MG63 (cell line): ENCODE measurements at regions not wholly inside any gene's neighbourhood (a gene's known extent, or its start where the extent isn't known, plus 50 kb on each side); places are given as distances from the start of the nearest gene placed in this dataset.
"Not testable (repeated sequence)": the region's sequence is repeated elsewhere in the genome, so short reads cannot be mapped to it uniquely, and the experiment has no call there.

Experiments used
- DNase-seq: peaks from one replicate; pipeline ENCODE4 v3.0.0-alpha.2; 2020
- H3K27me3 ChIP-seq: fragments of 250-450 bp; sonication (Bioruptor Pico); 2 replicates; pipeline ENCODE4 v1.5.1; 2020; ENCODE audit warnings: mild to moderate bottlenecking, moderate library complexity
- H3K36me3 ChIP-seq: fragments of 250-450 bp; sonication (Bioruptor Pico); 2 replicates; pipeline ENCODE4 v1.5.1; 2020; ENCODE audit warnings: mild to moderate bottlenecking, moderate library complexity
- H3K4me3 ChIP-seq: fragments of 250-450 bp; sonication (Bioruptor Pico); 2 replicates; pipeline ENCODE4 v1.5.1; 2020; ENCODE audit warnings: mild to moderate bottlenecking, moderate library complexity
- H3K9me3 ChIP-seq: fragments of 250-450 bp; sonication (Bioruptor Pico); 2 replicates; pipeline ENCODE4 v1.5.1; 2020; ENCODE audit warnings: mild to moderate bottlenecking, moderate library complexity

- Histone ChIP-seq H3K4me3 (no peak overlapping the region), H3K36me3 (no peaks in the 10 kb centered on the region), H3K27me3 (no peaks in the 10 kb centered on the region), H3K9me3 (no peaks in the 10 kb centered on the region; the same call in 1 of the 2 replicates)
- DNase-seq: no peak
These were observed 130.4 kb upstream of the CLINT1 start for GRCh38 chr5:157989296-157989695.

DNA sequence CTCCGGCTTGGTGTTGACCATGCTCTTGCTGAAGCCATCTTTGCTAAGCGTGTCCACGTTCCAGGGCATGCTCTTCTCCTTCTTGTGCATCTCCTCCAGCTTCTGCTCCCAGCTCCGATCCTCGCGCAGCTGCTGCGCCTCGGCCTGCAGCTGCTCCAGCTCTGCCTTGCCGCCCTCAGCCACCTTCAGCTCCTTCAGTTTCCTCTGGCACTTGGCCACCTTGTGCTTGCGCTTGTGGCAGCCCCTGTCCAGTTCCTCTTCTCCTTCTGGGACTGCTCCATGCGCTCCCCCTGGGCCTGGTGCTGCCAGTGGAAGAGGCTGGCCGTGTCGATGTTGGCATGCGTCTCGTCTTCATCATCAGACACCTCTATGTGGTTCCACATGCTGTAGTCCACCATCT lies 128.3 kb upstream of the CLINT1 start:
- Histone ChIP-seq H3K4me3 (no peak overlapping the region), H3K36me3 (no peaks in the 10 kb centered on the region), H3K9me3 (no peaks in the 10 kb centered on the region; the same call in 1 of the 2 replicates), H3K27me3 (no peaks in the 10 kb centered on the region)
- DNase-seq: no peak

DNA sequence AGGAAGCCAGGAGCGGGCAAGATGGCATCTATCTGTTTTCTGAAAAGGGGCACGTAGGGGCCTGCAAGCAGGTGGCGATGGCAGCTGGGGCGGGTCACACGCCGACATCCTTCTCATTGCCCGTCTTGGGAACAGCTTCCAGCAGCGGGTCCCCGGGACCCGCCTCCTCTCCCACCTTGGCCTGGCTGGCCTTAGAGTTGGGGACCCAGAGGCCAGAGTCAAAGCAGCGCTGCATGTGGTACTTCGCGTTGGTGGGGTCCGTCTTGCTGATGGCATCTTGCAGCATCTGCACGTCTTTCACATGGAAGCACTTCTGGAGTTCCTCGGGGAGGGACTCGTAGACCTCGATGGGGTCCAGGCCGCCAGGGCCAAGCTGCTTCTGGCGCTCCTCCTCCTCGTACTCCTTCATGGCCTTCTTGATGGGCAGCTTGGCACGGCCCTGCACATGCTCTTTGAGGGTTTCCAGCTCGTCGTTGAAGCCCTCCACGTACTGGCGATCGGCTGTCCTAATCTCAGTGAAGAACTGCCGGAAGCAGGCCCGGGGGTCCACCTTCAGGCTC lies 127.6 kb upstream of the CLINT1 start:
- Histone ChIP-seq H3K27me3 (no peaks in the 10 kb centered on the region), H3K4me3 (no peak overlapping the region), H3K9me3 (no peaks in the 10 kb centered on the region; the same call in 1 of the 2 replicates), H3K36me3 (no peaks in the 10 kb centered on the region)
- no peak for DNase-seq

GRCh38 chr5:157984611-157985010 lies 125.7 kb upstream of the CLINT1 start:
- H3K9me3 ChIP-seq: no peaks in the 10 kb centered on the region; the same call in 1 of the 2 replicates

DNA sequence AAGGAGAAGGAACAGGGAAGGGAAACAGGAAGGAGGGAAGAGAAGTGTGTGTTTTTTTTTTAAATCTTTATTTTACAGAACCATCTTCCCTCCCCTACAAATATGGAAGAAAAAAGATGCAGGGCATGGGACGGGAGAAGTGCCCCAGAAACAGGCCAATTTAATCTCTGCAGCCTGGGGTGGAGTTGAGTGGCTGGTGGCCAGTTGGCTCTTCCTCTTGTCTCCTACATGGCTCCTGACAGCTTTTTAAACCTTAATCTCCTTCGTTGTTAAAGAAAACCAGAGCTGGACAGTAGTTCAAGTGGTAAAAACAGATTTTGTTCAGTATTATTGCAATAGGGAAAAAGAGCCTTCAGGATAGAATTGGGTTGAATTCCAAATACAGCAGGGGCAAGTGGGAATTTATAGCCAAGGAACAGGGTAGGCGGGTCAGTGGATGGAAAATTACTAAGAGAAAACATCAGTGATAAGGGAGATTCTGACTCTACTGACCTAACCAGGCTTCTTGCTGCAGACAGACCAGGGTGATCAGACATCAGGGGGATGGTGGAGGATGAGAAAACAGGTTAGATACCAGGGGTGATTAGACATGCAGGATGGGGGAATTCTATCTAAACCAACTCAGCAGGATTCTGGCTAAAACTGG lies 125.1 kb upstream of the CLINT1 start:
- no peaks in the 10 kb centered on the region for H3K36me3 ChIP-seq
- no peaks in the 10 kb centered on the region for H3K27me3 ChIP-seq
- no peak for DNase-seq
- H3K9me3 ChIP-seq: no peaks in the 10 kb centered on the region; the same call in 1 of the 2 replicates
- no peak overlapping the region for H3K4me3 ChIP-seq

More at GRCh38 chr5:157984611-157985010, 125.7 kb upstream of the CLINT1 start:
- Histone ChIP-seq H3K4me3 (no peak overlapping the region), H3K27me3 (no peaks in the 10 kb centered on the region), H3K36me3 (no peaks in the 10 kb centered on the region)
- DNase-seq: no peak

GRCh38 chr5:157978061-157978460 lies 119.1 kb upstream of the CLINT1 start:
- no peaks in the 10 kb centered on the region for H3K9me3 ChIP-seq
- peaks cover 5% of the 10 kb centered on the region; the same call in 1 of the 2 replicates for H3K27me3 ChIP-seq
- no peak overlapping the region for H3K4me3 ChIP-seq
- H3K36me3 ChIP-seq: no peaks in the 10 kb centered on the region
- no peak for DNase-seq

DNA sequence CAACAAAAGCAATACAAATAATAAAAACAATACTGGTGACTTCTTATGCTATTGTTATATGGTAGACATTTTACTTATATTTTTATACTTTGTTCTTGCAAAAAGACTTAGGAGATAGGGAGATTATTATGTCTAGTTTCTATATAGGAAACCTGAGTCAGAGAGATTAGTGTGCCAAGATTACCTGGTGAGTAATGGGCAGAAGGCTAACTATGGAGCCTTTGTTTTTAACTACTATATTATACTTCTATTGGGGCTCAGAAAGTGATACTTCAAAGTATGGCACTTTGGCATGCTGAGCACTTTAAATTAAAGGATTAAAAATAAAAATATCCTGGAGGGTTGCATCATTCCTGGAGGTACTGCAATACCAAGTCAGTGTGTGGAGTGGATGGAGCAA lies 117.5 kb upstream of the CLINT1 start:
- peaks cover 10% of the 10 kb centered on the region; the same call in 1 of the 2 replicates for H3K27me3 ChIP-seq
- DNase-seq: no peak
- H3K36me3 ChIP-seq: no peaks in the 10 kb centered on the region
- H3K9me3 ChIP-seq: no peaks in the 10 kb centered on the region
- H3K4me3 ChIP-seq: no peak overlapping the region

DNA sequence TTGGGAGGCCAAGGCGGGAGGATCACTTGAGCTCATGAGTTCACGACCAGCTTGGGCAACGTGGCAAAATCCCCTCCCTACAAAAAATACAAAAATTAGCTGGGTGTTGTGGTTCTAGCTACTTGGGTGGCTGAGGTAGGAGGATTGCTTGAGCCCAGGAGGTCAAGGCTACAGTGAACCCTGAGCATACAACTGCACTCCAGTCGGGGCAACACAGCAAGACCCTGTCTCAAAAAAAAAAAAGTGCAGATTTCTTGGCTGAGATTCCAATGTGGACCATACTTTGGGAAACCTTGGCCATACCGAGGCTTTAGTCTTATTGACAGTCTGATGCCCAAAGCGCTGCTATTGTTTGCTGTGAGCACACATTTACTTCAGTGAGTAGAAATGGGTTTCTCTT lies 113.6 kb upstream of the CLINT1 start:
- Histone ChIP-seq H3K9me3 (no peaks in the 10 kb centered on the region), H3K4me3 (no peak overlapping the region), H3K36me3 (no peaks in the 10 kb centered on the region), H3K27me3 (peaks cover 10% of the 10 kb centered on the region; the same call in 1 of the 2 replicates)
- no peak for DNase-seq

DNA sequence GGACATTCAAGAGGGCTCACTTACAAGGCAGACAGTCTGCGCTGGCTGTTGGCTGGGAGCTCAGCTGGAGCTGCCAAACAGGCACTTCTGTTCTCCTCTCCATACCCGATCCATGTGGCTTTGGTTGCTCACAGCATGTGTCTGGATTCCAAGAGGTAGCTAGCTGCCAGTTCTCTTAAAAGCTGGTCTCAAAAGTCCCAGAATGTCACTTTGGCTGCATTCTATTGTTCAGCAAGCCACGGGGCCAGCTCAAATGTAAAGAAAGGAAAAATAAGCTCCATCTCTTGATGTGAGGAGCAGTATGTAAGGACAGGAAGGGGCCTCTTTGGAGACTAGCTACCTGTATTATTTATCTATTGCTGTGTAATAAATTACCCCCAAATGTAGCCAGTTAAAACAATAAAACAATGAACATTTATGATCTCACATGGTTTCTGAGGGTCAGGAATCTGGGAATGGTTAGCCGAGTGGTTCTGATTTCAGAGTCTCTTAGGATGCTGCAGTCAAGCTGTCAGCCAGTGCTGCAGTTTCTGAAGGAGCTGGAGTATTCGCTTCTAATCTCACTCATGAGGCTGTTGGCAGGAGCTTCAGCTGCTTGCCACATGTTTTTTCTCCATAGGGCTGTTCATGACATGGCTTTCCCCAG lies 112.7 kb upstream of the CLINT1 start:
- peak; percentile 17 for DNase-seq

GRCh38 chr5:157968570-157968969 lies 109.6 kb upstream of the CLINT1 start:
- not testable (repeated sequence) for H3K27me3 ChIP-seq, H3K4me3 ChIP-seq, DNase-seq, H3K9me3 ChIP-seq, H3K36me3 ChIP-seq

More for the DNA sequence above, 112.7 kb upstream of the CLINT1 start:
- H3K9me3 ChIP-seq: no peaks in the 10 kb centered on the region
- H3K36me3 ChIP-seq: no peaks in the 10 kb centered on the region
- no peak overlapping the region for H3K4me3 ChIP-seq
- peaks cover 10% of the 10 kb centered on the region; the same call in 1 of the 2 replicates for H3K27me3 ChIP-seq

- no peak for DNase-seq
- Histone ChIP-seq H3K9me3 (no peaks in the 10 kb centered on the region), H3K36me3 (no peaks in the 10 kb centered on the region), H3K4me3 (no peak overlapping the region), H3K27me3 (peaks cover 2% of the 10 kb centered on the region; the same call in 1 of the 2 replicates)
These were observed 107.0 kb upstream of the CLINT1 start for GRCh38 chr5:157965989-157966388.

- H3K36me3 ChIP-seq: no peaks in the 10 kb centered on the region
- H3K9me3 ChIP-seq: no peaks in the 10 kb centered on the region
- no peak overlapping the region for H3K4me3 ChIP-seq
- no peak for DNase-seq
- H3K27me3 ChIP-seq: peaks cover 2% of the 10 kb centered on the region; the same call in 1 of the 2 replicates
These were observed 106.2 kb upstream of the CLINT1 start for GRCh38 chr5:157965040-157965678.

GRCh38 chr5:157963761-157964160 lies 104.8 kb upstream of the CLINT1 start:
- H3K27me3 ChIP-seq: peaks cover 2% of the 10 kb centered on the region; the same call in 1 of the 2 replicates
- H3K4me3 ChIP-seq: no peak overlapping the region
- H3K36me3 ChIP-seq: no peaks in the 10 kb centered on the region
- DNase-seq: no peak
- no peaks in the 10 kb centered on the region for H3K9me3 ChIP-seq

- no peaks in the 10 kb centered on the region for H3K36me3 ChIP-seq
- no peak for DNase-seq
- no peaks in the 10 kb centered on the region for H3K9me3 ChIP-seq
- peaks cover 2% of the 10 kb centered on the region; the same call in 1 of the 2 replicates for H3K27me3 ChIP-seq
- no peak overlapping the region for H3K4me3 ChIP-seq
These were observed 104.3 kb upstream of the CLINT1 start for GRCh38 chr5:157963244-157963643.

DNA sequence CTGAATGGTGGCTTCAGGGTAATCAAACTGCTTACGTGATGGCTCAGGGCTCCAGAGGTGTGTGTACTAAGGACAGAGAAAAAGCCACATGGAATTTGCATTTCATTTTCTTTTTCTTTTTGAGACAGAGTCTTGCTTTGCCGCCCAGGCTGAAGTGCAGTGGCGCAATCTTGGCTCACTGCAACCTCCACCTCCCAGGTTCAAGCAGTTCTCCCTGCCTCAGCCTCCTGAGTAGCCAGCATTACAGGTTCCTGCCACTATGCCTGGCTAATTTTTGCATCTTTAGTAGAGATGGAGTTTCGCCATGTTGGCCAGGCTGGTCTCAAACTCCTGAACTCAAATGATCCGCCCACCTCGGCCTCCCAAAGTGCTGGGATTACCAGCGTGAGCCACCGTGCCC lies 103.7 kb upstream of the CLINT1 start:
- H3K9me3 ChIP-seq, DNase-seq, H3K4me3 ChIP-seq, H3K27me3 ChIP-seq, H3K36me3 ChIP-seq: not testable (repeated sequence)

DNA sequence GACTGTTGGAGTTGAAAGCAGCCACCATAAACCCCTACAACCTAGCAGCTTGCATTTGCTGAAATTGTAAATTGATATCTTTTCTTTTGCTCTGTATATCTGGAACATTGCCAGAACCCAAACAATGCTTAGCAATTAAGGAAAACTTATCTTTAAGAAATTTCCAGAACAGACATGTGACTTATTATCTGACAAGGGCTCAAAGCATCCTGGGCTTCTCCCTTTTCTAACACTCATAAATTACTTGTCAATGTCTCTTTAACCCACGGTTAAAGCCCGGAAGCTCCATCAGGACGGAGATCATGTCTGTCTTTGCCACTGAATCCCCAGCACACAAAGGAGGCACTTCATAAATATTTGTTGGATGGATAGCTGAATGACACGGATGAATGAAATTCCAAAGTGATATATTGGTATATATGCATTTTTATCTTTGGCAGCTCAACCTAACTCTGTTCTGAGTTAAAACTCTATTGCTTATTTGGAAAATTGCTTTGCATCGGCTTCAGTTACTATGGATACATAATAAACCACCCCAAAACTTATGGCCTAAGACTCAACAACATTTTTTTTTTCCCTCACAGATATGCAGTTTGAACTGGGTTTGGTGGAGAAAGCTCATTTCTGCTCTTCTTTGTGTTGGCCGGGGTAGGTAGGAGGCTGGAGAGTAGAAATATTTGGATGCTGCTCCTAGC lies 103.1 kb upstream of the CLINT1 start:
- no peak for DNase-seq
- H3K27me3 ChIP-seq: peaks cover 3% of the 10 kb centered on the region; the same call in 1 of the 2 replicates
- H3K4me3 ChIP-seq: no peak overlapping the region
- H3K9me3 ChIP-seq: no peaks in the 10 kb centered on the region; the same call in 1 of the 2 replicates
- no peaks in the 10 kb centered on the region for H3K36me3 ChIP-seq
